WTC11 (cell line): ENCODE measurements at regions not wholly inside any gene's neighbourhood (a gene's known extent, or its start where the extent isn't known, plus 50 kb on each side); places are given as distances from the start of the nearest gene placed in this dataset.

Experiments used
- ATAC-seq: fragments of 200-7000 bp; cut with Tn5 transposase; 2 replicates; pipeline ENCODE4 v1.10.0; 2021; ENCODE audit warnings: mild to moderate bottlenecking, moderate library complexity
- CTCF ChIA-PET: fragments of 300-600 bp; sonication (Branson Sonifier 250); formaldehyde crosslinking; loops from one replicate; lab custom pipeline; 2021; ENCODE audit warnings: antibody characterized with exemption; lab: Charles Lee
- POLR2A ChIA-PET: fragments of 350-600 bp; sonication (Branson Sonifier 250); formaldehyde crosslinking; loops from one replicate; lab custom pipeline; 2021; ENCODE audit warnings: antibody characterized with exemption; lab: Charles Lee
- DNase-seq: peaks from one replicate; pipeline ENCODE4 v3.0.0; 2021; ENCODE audit warnings: low spot score
- H3K27ac Mint-ChIP-seq: 2 replicates; pipeline ENCODE4 v1.8.0; 2021; ENCODE audit warnings: mixed read lengths
- H3K27me3 Mint-ChIP-seq: 2 replicates; pipeline ENCODE4 v1.8.0; 2021; ENCODE audit warnings: low read depth, mild to moderate bottlenecking, moderate library complexity, mixed read lengths
- H3K36me3 Mint-ChIP-seq: 2 replicates; pipeline ENCODE4 v1.8.0; 2021; ENCODE audit warnings: mixed read lengths
- H3K4me1 Mint-ChIP-seq: 2 replicates; pipeline ENCODE4 v1.8.0; 2022; ENCODE audit warnings: mixed read lengths
- H3K4me3 Mint-ChIP-seq: 2 replicates; pipeline ENCODE4 v1.8.0; 2021; ENCODE audit warnings: mild to moderate bottlenecking, moderate library complexity, mixed read lengths
- H3K9me3 Mint-ChIP-seq: 2 replicates; pipeline ENCODE4 v1.8.0; 2021; ENCODE audit warnings: mixed read lengths
- ATF1 ChIP-seq: sonication (generic); formaldehyde crosslinking; IDR thresholded peaks from 2 replicates; pipeline ENCODE4 v1.8.1; 2023; ENCODE audit warnings: mild to moderate bottlenecking, moderate library complexity, missing genetic modification reagents
- CREM ChIP-seq: sonication (generic); formaldehyde crosslinking; IDR thresholded peaks from 2 replicates; pipeline ENCODE4 v1.8.1; 2022; ENCODE audit warnings: mild to moderate bottlenecking, missing genetic modification reagents, moderate library complexity
- HMGA2 ChIP-seq: fragments of 250-450 bp; sonication (Bioruptor Pico); IDR thresholded peaks from 2 replicates; pipeline ENCODE4 v1.4.0; 2021; ENCODE audit warnings: mild to moderate bottlenecking, moderate library complexity
- MYBL2 ChIP-seq: sonication (generic); formaldehyde crosslinking; IDR thresholded peaks from 2 replicates; pipeline ENCODE4 v1.8.1; 2023; ENCODE audit warnings: mild to moderate bottlenecking, moderate library complexity, missing genetic modification reagents
- SP1 ChIP-seq: sonication (generic); formaldehyde crosslinking; conservative IDR thresholded peaks from 2 replicates; pipeline ENCODE4 v1.8.1; 2022; ENCODE audit warnings: missing genetic modification reagents
- TEAD4 ChIP-seq: sonication (generic); formaldehyde crosslinking; IDR thresholded peaks from 2 replicates; pipeline ENCODE4 v1.8.0; 2022; ENCODE audit warnings: mild to moderate bottlenecking, missing genetic modification reagents
- ZNF317 ChIP-seq: sonication (generic); formaldehyde crosslinking; IDR thresholded peaks from 2 replicates; pipeline ENCODE4 v1.8.1; 2023; ENCODE audit warnings: low read depth, mild to moderate bottlenecking, moderate library complexity, missing genetic modification reagents, borderline replicate concordance
- ZNF423 ChIP-seq: fragments of 250-450 bp; sonication (Bioruptor Pico); IDR thresholded peaks from 2 replicates; pipeline ENCODE4 v2.1.2; 2022; ENCODE audit warnings: mild to moderate bottlenecking, moderate library complexity
- TF ChIP-seq, protein P1 (sequence below): fragments of 250-450 bp; sonication (Bioruptor Pico); IDR thresholded peaks from 2 replicates; pipeline ENCODE4 v1.9.0; 2021; ENCODE audit warnings: mild to moderate bottlenecking
- TF ChIP-seq, protein P2 (sequence below): sonication (generic); formaldehyde crosslinking; IDR thresholded peaks from 2 replicates; pipeline ENCODE4 v1.8.0; 2023; ENCODE audit warnings: missing genetic modification reagents
- TF ChIP-seq, protein P3 (sequence below): sonication (generic); formaldehyde crosslinking; IDR thresholded peaks from 2 replicates; pipeline ENCODE4 v1.8.1; 2022; ENCODE audit warnings: low read depth, missing genetic modification reagents, borderline replicate concordance
- TF ChIP-seq, protein P4 (sequence below): sonication (generic); formaldehyde crosslinking; IDR thresholded peaks from 2 replicates; pipeline ENCODE4 v1.8.0; 2023; ENCODE audit warnings: missing genetic modification reagents, mild to moderate bottlenecking, borderline replicate concordance
- TF ChIP-seq, protein P5 (sequence below): sonication (generic); formaldehyde crosslinking; IDR thresholded peaks from 2 replicates; pipeline ENCODE4 v1.8.1; 2023; ENCODE audit warnings: mild to moderate bottlenecking, missing genetic modification reagents, moderate library complexity
- TF ChIP-seq, protein P6 (sequence below): sonication (generic); formaldehyde crosslinking; IDR thresholded peaks from 2 replicates; pipeline ENCODE4 v1.8.1; 2023; ENCODE audit warnings: mild to moderate bottlenecking, moderate library complexity, missing genetic modification reagents
- TF ChIP-seq, protein P7 (sequence below): sonication (generic); formaldehyde crosslinking; conservative IDR thresholded peaks from 2 replicates; pipeline ENCODE4 v1.8.1; 2023; ENCODE audit warnings: mild to moderate bottlenecking, low read depth, missing genetic modification reagents, moderate library complexity
- TF ChIP-seq, protein P8 (sequence below): sonication (generic); formaldehyde crosslinking; IDR thresholded peaks from 2 replicates; pipeline ENCODE4 v1.8.1; 2023; ENCODE audit warnings: mild to moderate bottlenecking, missing genetic modification reagents

DNA sequence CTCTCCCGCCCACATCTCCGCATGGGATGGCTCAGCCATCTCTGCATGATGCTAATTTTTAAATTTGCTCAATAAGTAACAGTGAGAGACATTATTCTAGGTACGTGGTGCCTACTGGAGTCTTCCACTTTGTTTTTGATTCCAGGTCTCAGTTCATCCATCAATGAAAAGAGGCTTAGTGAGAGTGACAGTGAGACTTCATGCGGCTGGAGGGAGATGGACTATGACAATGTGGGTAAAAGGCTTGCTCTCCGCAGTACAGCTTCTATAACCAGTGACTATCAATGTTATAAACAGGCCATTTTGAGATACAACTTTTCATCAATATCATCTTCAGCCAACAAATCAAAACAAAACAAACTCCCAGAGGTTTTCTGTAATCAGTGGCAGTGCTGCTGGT is 563.4 kb upstream of the MKI67 start:
- DNase-seq (no peak), ATAC-seq (no peak)
- Mint-ChIP-seq H3K4me3 (no peak overlapping the region), H3K36me3 (no peaks in the 10 kb centered on the region), H3K9me3 (no peaks in the 10 kb centered on the region), H3K4me1 (peaks cover 31% of the 10 kb centered on the region), H3K27ac (no peak overlapping the region), H3K27me3 (no peaks in the 10 kb centered on the region)
- TF ChIP-seq HMGA2 (no peak), ZNF423 (CRISPR knock-in tag) (no peak), ATF1 (CRISPR knock-in tag) (no peak), SP1 (CRISPR knock-in tag) (no peak), TEAD4 (CRISPR knock-in tag) (no peak), CREM (CRISPR knock-in tag) (no peak), ZNF317 (CRISPR knock-in tag) (no peak), MYBL2 (CRISPR knock-in tag) (no peak)
- TF ChIP-seq, protein P1, sequence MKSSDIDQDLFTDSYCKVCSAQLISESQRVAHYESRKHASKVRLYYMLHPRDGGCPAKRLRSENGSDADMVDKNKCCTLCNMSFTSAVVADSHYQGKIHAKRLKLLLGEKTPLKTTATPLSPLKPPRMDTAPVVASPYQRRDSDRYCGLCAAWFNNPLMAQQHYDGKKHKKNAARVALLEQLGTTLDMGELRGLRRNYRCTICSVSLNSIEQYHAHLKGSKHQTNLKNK (CRISPR knock-in tag) = no peak
- TF ChIP-seq, protein P2, sequence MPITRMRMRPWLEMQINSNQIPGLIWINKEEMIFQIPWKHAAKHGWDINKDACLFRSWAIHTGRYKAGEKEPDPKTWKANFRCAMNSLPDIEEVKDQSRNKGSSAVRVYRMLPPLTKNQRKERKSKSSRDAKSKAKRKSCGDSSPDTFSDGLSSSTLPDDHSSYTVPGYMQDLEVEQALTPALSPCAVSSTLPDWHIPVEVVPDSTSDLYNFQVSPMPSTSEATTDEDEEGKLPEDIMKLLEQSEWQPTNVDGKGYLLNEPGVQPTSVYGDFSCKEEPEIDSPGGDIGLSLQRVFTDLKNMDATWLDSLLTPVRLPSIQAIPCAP (CRISPR knock-in tag) = no peak
- TF ChIP-seq, protein P3, sequence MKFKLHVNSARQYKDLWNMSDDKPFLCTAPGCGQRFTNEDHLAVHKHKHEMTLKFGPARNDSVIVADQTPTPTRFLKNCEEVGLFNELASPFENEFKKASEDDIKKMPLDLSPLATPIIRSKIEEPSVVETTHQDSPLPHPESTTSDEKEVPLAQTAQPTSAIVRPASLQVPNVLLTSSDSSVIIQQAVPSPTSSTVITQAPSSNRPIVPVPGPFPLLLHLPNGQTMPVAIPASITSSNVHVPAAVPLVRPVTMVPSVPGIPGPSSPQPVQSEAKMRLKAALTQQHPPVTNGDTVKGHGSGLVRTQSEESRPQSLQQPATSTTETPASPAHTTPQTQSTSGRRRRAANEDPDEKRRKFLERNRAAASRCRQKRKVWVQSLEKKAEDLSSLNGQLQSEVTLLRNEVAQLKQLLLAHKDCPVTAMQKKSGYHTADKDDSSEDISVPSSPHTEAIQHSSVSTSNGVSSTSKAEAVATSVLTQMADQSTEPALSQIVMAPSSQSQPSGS (CRISPR knock-in tag) = no peak
- TF ChIP-seq, protein P4, sequence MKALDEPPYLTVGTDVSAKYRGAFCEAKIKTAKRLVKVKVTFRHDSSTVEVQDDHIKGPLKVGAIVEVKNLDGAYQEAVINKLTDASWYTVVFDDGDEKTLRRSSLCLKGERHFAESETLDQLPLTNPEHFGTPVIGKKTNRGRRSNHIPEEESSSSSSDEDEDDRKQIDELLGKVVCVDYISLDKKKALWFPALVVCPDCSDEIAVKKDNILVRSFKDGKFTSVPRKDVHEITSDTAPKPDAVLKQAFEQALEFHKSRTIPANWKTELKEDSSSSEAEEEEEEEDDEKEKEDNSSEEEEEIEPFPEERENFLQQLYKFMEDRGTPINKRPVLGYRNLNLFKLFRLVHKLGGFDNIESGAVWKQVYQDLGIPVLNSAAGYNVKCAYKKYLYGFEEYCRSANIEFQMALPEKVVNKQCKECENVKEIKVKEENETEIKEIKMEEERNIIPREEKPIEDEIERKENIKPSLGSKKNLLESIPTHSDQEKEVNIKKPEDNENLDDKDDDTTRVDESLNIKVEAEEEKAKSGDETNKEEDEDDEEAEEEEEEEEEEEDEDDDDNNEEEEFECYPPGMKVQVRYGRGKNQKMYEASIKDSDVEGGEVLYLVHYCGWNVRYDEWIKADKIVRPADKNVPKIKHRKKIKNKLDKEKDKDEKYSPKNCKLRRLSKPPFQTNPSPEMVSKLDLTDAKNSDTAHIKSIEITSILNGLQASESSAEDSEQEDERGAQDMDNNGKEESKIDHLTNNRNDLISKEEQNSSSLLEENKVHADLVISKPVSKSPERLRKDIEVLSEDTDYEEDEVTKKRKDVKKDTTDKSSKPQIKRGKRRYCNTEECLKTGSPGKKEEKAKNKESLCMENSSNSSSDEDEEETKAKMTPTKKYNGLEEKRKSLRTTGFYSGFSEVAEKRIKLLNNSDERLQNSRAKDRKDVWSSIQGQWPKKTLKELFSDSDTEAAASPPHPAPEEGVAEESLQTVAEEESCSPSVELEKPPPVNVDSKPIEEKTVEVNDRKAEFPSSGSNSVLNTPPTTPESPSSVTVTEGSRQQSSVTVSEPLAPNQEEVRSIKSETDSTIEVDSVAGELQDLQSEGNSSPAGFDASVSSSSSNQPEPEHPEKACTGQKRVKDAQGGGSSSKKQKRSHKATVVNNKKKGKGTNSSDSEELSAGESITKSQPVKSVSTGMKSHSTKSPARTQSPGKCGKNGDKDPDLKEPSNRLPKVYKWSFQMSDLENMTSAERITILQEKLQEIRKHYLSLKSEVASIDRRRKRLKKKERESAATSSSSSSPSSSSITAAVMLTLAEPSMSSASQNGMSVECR = no peak
- TF ChIP-seq, protein P5, sequence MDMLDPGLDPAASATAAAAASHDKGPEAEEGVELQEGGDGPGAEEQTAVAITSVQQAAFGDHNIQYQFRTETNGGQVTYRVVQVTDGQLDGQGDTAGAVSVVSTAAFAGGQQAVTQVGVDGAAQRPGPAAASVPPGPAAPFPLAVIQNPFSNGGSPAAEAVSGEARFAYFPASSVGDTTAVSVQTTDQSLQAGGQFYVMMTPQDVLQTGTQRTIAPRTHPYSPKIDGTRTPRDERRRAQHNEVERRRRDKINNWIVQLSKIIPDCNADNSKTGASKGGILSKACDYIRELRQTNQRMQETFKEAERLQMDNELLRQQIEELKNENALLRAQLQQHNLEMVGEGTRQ (CRISPR knock-in tag) = no peak
- TF ChIP-seq, protein P6, sequence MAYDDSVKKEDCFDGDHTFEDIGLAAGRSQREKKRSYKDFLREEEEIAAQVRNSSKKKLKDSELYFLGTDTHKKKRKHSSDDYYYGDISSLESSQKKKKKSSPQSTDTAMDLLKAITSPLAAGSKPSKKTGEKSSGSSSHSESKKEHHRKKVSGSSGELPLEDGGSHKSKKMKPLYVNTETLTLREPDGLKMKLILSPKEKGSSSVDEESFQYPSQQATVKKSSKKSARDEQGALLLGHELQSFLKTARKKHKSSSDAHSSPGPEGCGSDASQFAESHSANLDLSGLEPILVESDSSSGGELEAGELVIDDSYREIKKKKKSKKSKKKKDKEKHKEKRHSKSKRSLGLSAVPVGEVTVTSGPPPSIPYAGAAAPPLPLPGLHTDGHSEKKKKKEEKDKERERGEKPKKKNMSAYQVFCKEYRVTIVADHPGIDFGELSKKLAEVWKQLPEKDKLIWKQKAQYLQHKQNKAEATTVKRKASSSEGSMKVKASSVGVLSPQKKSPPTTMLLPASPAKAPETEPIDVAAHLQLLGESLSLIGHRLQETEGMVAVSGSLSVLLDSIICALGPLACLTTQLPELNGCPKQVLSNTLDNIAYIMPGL (CRISPR knock-in tag) = no peak
- TF ChIP-seq, protein P7, sequence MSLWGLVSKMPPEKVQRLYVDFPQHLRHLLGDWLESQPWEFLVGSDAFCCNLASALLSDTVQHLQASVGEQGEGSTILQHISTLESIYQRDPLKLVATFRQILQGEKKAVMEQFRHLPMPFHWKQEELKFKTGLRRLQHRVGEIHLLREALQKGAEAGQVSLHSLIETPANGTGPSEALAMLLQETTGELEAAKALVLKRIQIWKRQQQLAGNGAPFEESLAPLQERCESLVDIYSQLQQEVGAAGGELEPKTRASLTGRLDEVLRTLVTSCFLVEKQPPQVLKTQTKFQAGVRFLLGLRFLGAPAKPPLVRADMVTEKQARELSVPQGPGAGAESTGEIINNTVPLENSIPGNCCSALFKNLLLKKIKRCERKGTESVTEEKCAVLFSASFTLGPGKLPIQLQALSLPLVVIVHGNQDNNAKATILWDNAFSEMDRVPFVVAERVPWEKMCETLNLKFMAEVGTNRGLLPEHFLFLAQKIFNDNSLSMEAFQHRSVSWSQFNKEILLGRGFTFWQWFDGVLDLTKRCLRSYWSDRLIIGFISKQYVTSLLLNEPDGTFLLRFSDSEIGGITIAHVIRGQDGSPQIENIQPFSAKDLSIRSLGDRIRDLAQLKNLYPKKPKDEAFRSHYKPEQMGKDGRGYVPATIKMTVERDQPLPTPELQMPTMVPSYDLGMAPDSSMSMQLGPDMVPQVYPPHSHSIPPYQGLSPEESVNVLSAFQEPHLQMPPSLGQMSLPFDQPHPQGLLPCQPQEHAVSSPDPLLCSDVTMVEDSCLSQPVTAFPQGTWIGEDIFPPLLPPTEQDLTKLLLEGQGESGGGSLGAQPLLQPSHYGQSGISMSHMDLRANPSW = no peak
- TF ChIP-seq, protein P8, sequence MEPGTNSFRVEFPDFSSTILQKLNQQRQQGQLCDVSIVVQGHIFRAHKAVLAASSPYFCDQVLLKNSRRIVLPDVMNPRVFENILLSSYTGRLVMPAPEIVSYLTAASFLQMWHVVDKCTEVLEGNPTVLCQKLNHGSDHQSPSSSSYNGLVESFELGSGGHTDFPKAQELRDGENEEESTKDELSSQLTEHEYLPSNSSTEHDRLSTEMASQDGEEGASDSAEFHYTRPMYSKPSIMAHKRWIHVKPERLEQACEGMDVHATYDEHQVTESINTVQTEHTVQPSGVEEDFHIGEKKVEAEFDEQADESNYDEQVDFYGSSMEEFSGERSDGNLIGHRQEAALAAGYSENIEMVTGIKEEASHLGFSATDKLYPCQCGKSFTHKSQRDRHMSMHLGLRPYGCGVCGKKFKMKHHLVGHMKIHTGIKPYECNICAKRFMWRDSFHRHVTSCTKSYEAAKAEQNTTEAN (CRISPR knock-in tag) = no peak
- POLR2A ChIA-PET = no interaction called here
- CTCF ChIA-PET = no interaction called here
